Right lobe of liver (tissue), 6 donors: ENCODE measurements at regions not wholly inside any gene's neighbourhood (a gene's known extent, or its start where the extent isn't known, plus 50 kb on each side); places are given as distances from the start of the nearest gene placed in this dataset.

Source experiments
- ATAC-seq, 4 donors: fragments of 200-7000 bp; cut with Tn5 transposase; one replicate each; pipeline ENCODE4 v1.9.1; 2020; ENCODE audit warnings: mild to moderate bottlenecking in 4 of 4, moderate library complexity in 4 of 4
- DNase-seq, 3 donors: peaks; one replicate each; pipeline ENCODE4 v3.0.0-alpha.2; 2020
- H3K27ac ChIP-seq, 3 donors: fragments of 200-600 bp; one replicate each; pipeline ENCODE4 v1.8.0; 2022
- H3K27me3 ChIP-seq, 2 donors: fragments of 200-600 bp; one replicate each; pipeline ENCODE4 v1.8.0; 2022
- H3K36me3 ChIP-seq, 4 donors: fragments of 200-600 bp; sonication (generic) in 1 of 4; one replicate each; pipeline versions ENCODE4 v1.5.1 to v1.8.0; 2017 to 2022; ENCODE audit warnings: control low read depth in 1 of 4
- H3K4me1 ChIP-seq, 4 donors: fragments of 200-600 bp; sonication (generic) in 1 of 4; one replicate each; pipeline versions ENCODE4 v1.5.1 to v1.8.0; 2017 to 2022; ENCODE audit warnings: control low read depth in 1 of 4
- H3K4me3 ChIP-seq, 3 donors: fragments of 200-600 bp; one replicate each; pipeline ENCODE4 v1.8.0; 2022
- H3K9me3 ChIP-seq, 4 donors: fragments of 200-600 bp; sonication (generic) in 1 of 4; one replicate each; pipeline versions ENCODE4 v1.5.1 to v1.8.0; 2017 to 2022; ENCODE audit warnings: control low read depth in 1 of 4
- CTCF ChIP-seq, 4 donors: fragments of 200-600 bp in 3 of 4; fragments of 450-650 bp in 1 of 4; IDR thresholded peaks; one replicate each; pipeline versions ENCODE4 v1.5.1 to v1.8.0; 2016 to 2022; ENCODE audit warnings: antibody characterized with exemption in 4 of 4, mild to moderate bottlenecking in 2 of 4
- POLR2A ChIP-seq: fragments of 450-650 bp; IDR thresholded peaks from one replicate; pipeline ENCODE4 v1.6.1; 2017; ENCODE audit warnings: antibody characterized with exemption, mild to moderate bottlenecking
- WGBS: methylation state at CpG from one replicate; pipeline ENCODE4 v1.1.6; 2018; ENCODE audit warnings: low coverage, low lambda C conversion rate; ENCODE audit not compliant: insufficient coverage; ENCODE audit errors: missing lambda C conversion rate; 5-methylcytosine and 5-hydroxymethylcytosine counted together
- intact Hi-C, 2 donors: fragments of 100-400 bp; cut with DNase I; formaldehyde crosslinking; loops; one replicate each; pipeline versions ENCODE4 v1.11.2 to v1.14.1; 2022
- donor health status: DM: no; HTN: yes; CAD: no.
- donor health status: DM: no; HTN: no; CAD: no.
- donor health status: DM: no; HTN: no; CAD: no.
- donor health status: DM: no; HTN: yes; CAD: no.
- donor health status: DM: no; HTN: yes; CAD: no.

GRCh38 chr15:97791824-97792792 lies 168.4 kb upstream of the ARRDC4 start:
- intact Hi-C loops: no loop called here
- no peaks in the 10 kb centered on the region for H3K9me3 ChIP-seq
- no peak overlapping the region for H3K27ac ChIP-seq
- H3K4me1 ChIP-seq: no peaks in the 10 kb centered on the region
- H3K36me3 ChIP-seq: no peaks in the 10 kb centered on the region
- 48% methylated on average over 16 of the region's 17 CpGs for WGBS
- DNase-seq (no peak), ATAC-seq (no peak)
- H3K4me3 ChIP-seq: no peak overlapping the region
- TF ChIP-seq CTCF (IDR thresholded peaks at IDR 0.05) (no peak), POLR2A (no peak)
- no peaks in the 10 kb centered on the region for H3K27me3 ChIP-seq

GRCh38 chr15:97804950-97805349 lies 155.6 kb upstream of the ARRDC4 start:
- ATAC-seq (no peak), DNase-seq (no peak)
- Histone ChIP-seq H3K9me3 (no peaks in the 10 kb centered on the region), H3K27me3 (no peaks in the 10 kb centered on the region), H3K4me3 (no peak overlapping the region), H3K4me1 (no peaks in the 10 kb centered on the region), H3K27ac (no peak overlapping the region), H3K36me3 (no peaks in the 10 kb centered on the region)
- TF ChIP-seq POLR2A: no peak
- intact Hi-C loops: no loop called here
- WGBS: 55% methylated on average over 3 of the region's 3 CpGs

- no peak overlapping the region for H3K27ac ChIP-seq
- DNase-seq (no peak), ATAC-seq (no peak)
- no peaks in the 10 kb centered on the region for H3K36me3 ChIP-seq
- TF ChIP-seq POLR2A: no peak
- no peak for TF ChIP-seq CTCF (IDR thresholded peaks at IDR 0.05)
- H3K4me3 ChIP-seq: no peak overlapping the region
- intact Hi-C loops: no loop called here
- no peaks in the 10 kb centered on the region for H3K4me1 ChIP-seq
- H3K9me3 ChIP-seq: no peaks in the 10 kb centered on the region
- no peaks in the 10 kb centered on the region for H3K27me3 ChIP-seq
- 53% methylated on average over 3 of the region's 6 CpGs for WGBS
Measured at GRCh38 chr15:97806766-97807165, 153.7 kb upstream of the ARRDC4 start.

- Histone ChIP-seq H3K27me3 (no peaks in the 10 kb centered on the region), H3K9me3 (no peaks in the 10 kb centered on the region), H3K36me3 (no peaks in the 10 kb centered on the region), H3K4me3 (no peak overlapping the region), H3K27ac (no peak overlapping the region), H3K4me1 (no peaks in the 10 kb centered on the region)
- intact Hi-C loops: no loop called here
- no peak for DNase-seq
- no peak for TF ChIP-seq CTCF (IDR thresholded peaks at IDR 0.05)
- TF ChIP-seq POLR2A: no peak
- ATAC-seq: no peak
- WGBS: 56% methylated on average over 2 of the region's 2 CpGs
Measured at GRCh38 chr15:97815835-97816234, 144.7 kb upstream of the ARRDC4 start.

- Histone ChIP-seq H3K9me3 (no peaks in the 10 kb centered on the region), H3K27ac (no peak overlapping the region), H3K27me3 (no peaks in the 10 kb centered on the region), H3K36me3 (no peaks in the 10 kb centered on the region), H3K4me3 (no peak overlapping the region), H3K4me1 (no peaks in the 10 kb centered on the region)
- ATAC-seq: no peak
- TF ChIP-seq POLR2A: no peak
- 41% methylated on average over 9 of the region's 9 CpGs for WGBS
- no peak for DNase-seq
- intact Hi-C loops: no loop called here
Measured at GRCh38 chr15:97817276-97817890, 143.1 kb upstream of the ARRDC4 start.
